ENCODE measurements at regions not wholly inside any gene's neighbourhood (a gene's known extent, or its start where the extent isn't known, plus 50 kb on each side); places are given as distances from the start of the nearest gene placed in this dataset.

DNA sequence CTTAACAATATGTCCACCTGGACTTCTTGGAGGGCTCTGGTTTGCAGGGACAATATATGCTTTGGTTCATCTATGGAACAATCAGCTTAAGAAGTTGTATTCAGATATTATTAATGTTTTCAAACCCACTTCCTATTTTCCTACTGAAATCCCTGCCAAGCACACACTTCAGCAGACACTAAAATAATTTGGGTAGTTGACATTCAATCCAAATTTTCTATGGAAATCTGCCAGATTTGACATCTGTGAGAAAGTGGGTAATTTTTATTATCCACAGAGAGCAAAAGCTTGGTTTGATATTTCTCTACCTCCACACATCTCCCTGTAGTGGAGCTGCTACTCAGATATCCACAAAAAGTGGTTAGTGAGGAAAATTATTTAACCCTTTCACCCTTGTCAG lies 378.8 kb upstream of the SOX5 start:
- TF ChIP-seq, protein P1, sequence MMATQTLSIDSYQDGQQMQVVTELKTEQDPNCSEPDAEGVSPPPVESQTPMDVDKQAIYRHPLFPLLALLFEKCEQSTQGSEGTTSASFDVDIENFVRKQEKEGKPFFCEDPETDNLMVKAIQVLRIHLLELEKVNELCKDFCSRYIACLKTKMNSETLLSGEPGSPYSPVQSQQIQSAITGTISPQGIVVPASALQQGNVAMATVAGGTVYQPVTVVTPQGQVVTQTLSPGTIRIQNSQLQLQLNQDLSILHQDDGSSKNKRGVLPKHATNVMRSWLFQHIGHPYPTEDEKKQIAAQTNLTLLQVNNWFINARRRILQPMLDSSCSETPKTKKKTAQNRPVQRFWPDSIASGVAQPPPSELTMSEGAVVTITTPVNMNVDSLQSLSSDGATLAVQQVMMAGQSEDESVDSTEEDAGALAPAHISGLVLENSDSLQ (IDR thresholded peaks at IDR 0.05): no peak
- no peak for TF ChIP-seq BHLHE40 (IDR thresholded peaks at IDR 0.05; ENCODE audit: borderline replicate concordance)
- no peak for TF ChIP-seq FOXM1 (IDR thresholded peaks at IDR 0.05; ENCODE audit: borderline replicate concordance)
- no peak for TF ChIP-seq ELF4 (IDR thresholded peaks at IDR 0.05)
- no peak for TF ChIP-seq ARNT (IDR thresholded peaks at IDR 0.05)
- no peak for TF ChIP-seq SP1 (IDR thresholded peaks at IDR 0.05)
- no peak for TF ChIP-seq L3MBTL2 (conservative IDR thresholded peaks at IDR 0.05)
- no peak for TF ChIP-seq HDGF (IDR thresholded peaks at IDR 0.05; ENCODE audit: borderline replicate concordance)
- no peak for TF ChIP-seq SUZ12 (IDR thresholded peaks at IDR 0.05)
- TF ChIP-seq FOXK2 (IDR thresholded peaks at IDR 0.05): no peak
- no peak for TF ChIP-seq FOXA1 (IDR thresholded peaks at IDR 0.05)
- TF ChIP-seq CTBP1 (IDR thresholded peaks at IDR 0.05; ENCODE audit: borderline replicate concordance): no peak
- TF ChIP-seq TARDBP (IDR thresholded peaks at IDR 0.05): no peak
